Stromal cell of bone marrow (primary cell): ENCODE measurements at regions not wholly inside any gene's neighbourhood (a gene's known extent, or its start where the extent isn't known, plus 50 kb on each side); places are given as distances from the start of the nearest gene placed in this dataset.

ENCODE experiments used
- DNase-seq: peaks from one replicate; pipeline ENCODE4 v3.0.0-alpha.2; 2012; ENCODE audit warnings: low read depth

DNA sequence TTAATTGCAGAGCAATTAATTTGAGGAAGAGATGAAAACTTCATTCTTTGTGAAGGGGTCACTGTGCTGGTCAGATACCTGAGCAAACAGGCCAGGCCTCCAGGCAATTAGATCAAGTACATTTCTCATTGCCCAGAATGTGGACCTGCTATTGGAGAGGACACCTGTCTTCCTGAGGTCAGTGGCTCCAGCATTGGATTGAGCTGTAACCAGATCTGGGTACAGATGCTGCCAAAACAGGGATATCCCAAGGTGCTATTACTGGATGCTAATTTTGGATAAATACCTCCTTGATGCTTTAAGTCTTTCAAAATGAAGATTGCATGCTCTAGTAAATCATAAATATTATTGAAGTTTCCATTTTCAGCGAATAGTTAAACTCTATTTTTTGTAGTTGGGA, 131.5 kb downstream of the FAM161A start:
- no peak for DNase-seq

DNA sequence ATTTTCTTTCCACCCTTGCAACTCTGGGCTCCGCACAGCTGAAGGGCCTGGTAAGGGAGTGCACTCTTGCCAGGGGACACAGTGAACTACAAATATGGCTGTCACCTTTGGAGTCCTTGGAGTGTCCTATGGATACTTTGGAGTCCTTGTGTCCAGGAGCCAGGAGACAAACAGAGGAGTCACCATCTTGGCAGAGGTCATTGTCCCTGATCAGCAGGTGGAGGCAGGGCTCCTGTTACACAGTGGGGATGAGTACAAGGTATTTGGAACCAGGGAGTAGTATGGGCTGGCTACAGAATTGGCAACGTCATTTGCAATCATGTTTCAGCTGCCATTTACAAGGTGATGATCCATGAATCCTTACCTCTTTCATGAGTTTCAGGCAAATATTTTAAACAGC, 132.5 kb downstream of the FAM161A start:
- no peak for DNase-seq

DNA sequence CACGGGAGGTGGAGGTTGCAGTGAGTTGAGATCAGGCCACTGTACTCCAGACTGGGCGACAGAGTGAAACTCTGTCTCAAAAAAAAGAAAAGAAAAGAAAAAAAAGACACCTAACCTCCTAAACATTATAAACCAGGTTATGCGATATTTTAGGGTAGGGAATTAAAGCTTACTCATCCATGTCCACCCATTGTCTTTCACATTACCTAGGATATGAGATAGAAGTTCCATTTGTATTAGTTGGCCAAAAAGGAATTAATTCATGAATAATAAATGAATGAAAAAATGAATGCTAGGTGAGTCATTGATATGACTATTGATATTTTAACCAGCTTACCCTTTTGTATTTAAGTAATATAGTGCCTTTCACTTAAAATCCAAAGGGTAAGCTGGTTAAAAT, 132.9 kb downstream of the FAM161A start:
- DNase-seq = no peak

- DNase-seq = no peak
These were observed 134.9 kb downstream of the FAM161A start for GRCh38 chr2:61718965-61719364.

- DNase-seq = no peak
These were observed 138.4 kb downstream of the FAM161A start for GRCh38 chr2:61715506-61715905.

DNA sequence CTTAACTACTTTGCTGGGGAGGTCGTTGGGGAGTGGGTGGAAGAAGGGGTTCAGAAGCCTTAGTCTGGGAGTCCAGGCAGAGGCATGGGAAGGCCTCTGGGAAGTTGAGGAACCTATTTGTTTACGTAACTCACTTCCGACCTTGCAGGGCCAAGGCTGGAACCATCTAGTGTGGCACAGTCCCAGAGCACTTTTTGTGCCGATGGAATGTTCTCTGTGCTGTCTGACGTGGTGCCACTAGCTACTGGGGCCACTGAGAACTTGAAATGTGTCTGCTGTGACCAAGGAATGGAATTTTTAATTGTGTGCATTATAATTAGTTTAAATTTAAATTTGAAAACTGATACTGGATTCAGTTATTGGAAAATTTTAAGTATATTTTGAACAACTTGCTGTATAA, 139.7 kb downstream of the FAM161A start:
- no peak for DNase-seq

DNA sequence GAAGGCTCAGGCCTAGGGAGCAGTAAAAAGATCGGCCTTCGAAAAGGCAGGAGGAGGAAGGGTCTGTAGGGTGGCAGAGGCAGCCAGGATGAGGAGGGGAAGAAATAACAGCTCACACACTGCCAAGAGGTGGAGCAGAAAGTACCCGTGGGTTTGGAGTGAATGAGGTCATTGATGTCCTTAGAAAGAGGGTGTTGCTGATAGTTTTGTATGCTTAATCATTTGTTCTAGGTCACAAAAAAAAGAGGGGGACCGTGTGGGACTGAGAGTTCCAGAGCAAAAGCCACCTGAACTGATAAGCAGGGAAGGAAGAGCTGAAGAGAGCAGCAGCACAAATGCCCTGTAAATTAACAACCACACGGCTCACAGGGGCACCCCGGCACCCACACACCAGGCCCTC, 140.4 kb downstream of the FAM161A start:
- no peak for DNase-seq

DNA sequence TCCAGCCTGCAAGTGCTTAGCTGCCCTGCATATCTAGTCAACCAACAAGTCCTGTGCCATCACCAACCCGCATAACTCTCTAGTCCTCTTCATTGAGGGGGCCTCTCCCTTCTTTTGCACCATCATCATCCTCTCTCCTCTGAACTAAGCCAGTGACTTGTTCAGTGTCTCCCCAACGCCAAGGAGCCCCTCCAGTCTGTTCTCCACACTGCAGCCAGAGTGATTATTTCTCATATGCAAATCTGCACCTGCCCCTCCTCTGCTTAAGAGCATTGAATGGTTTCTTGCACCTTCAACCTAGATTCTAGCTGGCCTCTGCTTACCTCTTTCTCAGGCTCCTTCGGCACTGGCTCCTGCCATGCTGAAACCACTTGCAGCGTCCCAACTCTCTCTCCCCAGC, 141.8 kb downstream of the FAM161A start:
- no peak for DNase-seq

DNA sequence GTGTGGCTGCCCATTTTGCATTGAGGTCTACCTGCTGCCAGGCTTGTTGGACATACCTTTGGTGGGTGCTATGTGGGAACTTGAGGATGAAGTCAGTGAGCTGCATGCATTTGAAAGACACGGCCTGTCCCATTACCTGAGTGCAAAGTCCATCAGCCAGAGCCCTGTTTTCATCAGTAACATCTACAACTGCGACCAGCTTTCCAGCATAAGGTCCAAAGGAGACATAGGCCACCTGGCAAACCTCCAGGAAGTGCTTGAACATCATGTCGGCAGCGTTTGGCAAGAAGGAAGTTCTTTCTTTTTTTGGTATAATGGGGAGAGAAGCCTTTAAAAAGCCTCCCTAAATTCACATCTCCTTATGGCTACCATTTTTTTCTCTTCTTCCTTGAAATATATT, 143.1 kb downstream of the FAM161A start:
- DNase-seq = no peak

GRCh38 chr2:61707984-61708852, 145.6 kb downstream of the FAM161A start:
- no peak for DNase-seq

GRCh38 chr2:61705625-61706024, 148.2 kb downstream of the FAM161A start:
- DNase-seq = no peak

GRCh38 chr2:61704364-61704763, 149.5 kb downstream of the FAM161A start:
- DNase-seq = no peak

GRCh38 chr2:61702088-61702467, 151.8 kb downstream of the FAM161A start:
- DNase-seq = no peak

DNA sequence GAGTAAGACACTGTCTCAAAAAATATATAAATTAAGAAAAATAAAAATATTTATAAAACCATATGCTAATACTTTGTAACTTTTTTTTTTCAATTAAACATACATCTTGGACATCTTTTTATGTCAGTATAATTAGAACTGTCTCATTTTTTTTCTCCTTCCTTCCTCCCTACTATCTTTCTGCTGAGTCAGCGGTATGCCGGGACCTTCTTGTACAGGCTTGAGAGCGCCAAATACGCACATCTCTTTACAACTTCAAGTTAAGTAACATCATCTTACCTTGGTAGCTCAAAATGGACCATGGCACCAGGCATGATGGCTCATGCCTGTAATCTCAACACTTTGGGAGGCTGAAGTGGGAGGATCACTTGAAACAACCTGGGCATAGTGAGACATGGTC, 153.4 kb downstream of the FAM161A start:
- no peak for DNase-seq

DNA sequence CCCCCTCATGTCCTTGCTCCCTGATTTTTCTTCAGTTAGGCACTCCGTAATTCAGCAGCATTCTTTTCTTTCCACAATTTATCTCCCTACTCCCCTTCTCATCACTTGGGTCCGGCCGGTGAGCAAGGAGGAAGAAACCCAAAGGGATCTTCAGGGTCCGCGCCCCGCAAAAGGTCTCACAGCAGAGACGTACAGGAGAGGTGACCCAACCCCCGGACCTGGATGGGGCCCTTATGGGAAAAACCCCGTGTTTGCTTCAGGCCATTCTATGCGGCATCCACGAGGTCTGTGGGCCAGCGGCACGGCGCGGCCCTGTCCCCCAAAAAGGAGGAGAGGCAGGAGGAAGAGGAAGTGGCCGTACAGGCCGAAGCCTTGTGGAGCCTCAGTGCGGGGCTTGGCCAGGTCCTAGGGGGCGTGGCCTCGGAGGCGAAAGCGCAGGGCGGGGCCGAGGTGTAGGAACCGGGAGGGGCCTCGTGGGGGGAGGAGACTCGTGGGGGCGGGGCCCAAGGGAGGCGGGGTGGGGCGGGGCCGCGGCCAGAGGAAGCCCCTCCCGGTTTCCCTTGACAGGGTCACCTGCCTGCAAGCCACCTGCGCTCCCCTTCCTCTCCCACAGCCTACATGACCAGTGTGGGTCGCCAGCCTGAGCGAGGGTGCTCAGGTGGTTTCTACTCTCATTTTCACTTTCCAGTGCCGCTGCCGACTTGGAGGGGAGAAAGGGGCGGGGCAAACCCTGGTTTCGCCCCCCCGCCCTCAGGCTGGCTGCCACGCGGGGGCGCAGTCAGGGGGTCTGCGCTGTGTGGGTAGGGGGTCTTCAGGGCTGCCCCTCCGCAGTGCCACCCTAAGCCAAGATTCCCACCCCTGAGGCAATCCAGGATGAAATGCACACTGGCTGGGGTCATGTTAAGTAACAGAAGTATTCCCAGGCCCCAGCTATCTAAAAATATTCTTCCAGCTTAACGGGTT, 156.4 kb upstream of the XPO1 start:
- peak; percentile 73 for DNase-seq

DNA sequence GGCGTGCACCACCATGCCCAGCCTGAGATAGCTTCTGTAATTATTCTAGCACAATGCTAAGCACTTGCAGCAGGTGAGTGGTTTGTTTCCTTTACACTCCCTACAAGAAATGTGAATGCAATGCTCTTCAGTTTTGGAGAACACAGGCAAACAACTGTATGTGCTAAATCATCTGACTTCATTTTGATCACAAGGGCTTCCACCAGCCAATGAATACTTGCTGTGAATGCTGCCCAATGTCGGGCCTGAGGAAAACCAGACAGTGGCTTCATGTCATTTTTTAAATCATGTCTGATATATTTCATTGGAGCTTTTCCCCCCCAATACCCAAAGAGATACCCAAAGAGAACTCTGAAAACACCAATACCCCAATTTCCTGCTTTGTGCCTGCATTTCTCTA, 155.6 kb upstream of the XPO1 start:
- DNase-seq = no peak

- DNase-seq = no peak
These were observed 152.0 kb upstream of the XPO1 start for GRCh38 chr2:61690078-61690596.

DNA sequence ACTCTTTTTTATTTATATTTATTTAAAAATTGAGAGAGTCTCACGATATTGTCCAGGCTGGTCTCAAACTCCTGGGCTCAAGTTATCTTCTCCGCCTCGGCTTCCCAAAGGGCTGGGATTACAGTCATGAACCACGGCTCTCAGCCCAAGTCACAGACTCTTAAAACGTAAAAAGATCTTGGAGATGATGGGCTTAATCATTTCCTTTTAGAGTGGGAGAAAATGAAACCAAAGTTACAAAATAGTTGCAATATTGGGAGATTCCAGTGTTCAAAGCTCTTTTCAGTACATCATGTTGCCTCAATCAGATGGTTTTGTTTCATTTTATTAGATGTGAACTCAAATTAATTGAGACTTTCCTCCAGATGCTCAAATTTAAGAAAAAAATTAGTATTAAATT, 151.4 kb upstream of the XPO1 start:
- peak; percentile 18 for DNase-seq

DNA sequence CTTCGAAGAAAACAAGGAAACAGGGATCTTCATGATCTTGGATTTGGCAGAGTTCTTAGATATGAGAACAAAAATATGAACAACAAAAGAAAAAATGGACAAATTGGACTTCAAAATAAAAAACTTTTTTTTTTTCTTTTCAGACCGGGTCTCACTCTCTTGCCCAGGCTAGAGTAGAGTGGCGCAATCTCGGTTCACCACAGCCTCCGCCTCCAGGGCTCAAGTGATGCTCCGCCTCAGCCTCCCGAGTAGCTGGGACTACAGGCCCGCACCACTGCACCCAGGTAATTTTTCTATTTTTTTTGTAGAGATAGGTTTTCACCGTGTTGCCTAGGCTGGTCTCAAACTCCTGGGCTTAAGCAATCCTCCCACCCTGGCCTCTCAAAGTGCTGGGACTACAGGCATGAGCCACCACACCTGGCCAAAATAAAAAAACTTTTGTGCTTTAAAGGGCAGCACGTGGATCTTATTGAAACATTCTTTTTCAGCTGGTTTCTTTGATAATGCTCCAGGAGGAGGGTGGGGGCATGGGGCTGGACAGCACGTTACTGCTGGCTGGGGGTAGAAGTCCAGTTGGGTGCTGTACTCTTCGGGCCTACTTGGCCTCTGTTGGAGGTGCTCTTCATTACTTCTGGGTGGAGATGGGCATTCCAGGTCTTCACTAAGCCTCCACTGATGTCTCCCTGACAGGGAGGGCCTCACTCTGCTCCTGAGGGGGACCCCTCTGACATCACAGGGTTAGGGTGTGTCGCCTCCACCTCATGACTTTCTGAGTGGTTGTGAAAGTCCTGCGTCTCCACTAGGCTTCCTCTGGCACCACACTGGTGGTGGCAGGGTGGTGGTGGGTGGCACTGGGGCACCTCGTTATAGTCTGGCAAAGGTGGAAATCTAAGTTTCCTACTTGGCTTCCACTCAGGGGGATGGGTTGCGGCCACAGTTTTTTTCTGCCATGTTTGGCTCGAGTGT, 150.5 kb upstream of the XPO1 start:
- no peak for DNase-seq

DNA sequence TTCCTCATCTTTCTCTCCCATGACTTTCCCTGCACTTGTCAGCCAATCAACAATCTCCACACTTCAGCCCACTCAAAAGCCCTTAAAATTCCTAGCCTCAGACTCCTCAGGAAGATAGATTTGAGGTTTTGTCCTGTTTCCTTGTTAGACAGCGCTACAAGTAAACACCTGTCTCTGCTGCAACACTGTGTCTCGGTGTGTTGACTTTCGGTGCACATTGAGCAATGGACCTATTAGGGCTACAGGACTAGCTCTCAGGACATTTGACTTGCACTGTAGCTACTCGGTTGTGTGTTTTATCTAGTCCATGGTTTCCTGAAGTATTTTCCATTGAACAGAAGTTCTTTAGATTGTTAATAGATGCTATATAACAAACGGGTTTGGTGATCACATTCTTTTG, 140.9 kb upstream of the XPO1 start:
- no peak for DNase-seq

DNA sequence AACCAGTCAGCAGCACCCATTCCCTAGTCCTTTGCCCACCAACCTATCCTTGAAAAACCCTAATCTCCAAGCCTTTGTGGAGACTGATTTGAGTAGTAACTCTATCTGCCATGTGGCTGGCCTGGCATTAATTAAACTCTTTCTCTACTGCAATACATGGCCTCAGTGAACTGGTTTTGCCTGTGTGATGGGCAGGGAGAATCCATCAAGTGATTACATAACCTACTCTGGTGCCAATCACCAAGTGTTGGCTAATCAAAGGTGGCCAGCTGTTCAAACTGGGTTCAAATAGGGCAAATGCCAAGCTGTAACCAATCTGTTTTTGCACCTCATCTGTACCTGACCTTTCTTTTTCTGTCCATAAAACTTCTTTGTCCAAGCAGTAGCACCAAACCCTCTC, 139.8 kb upstream of the XPO1 start:
- DNase-seq = no peak

- DNase-seq = no peak
These were observed 139.2 kb upstream of the XPO1 start for GRCh38 chr2:61677306-61677705.
